ACC112 (cell line): ENCODE measurements at regions not wholly inside any gene's neighbourhood (a gene's known extent, or its start where the extent isn't known, plus 50 kb on each side); places are given as distances from the start of the nearest gene placed in this dataset.
"Not testable (repeated sequence)": the region's sequence is repeated elsewhere in the genome, so short reads cannot be mapped to it uniquely, and the experiment has no call there.

Source experiments
- H2AFZ ChIP-seq: fragments of 200-600 bp; sonication (generic); one replicate; pipeline ENCODE4 v1.6.0; 2017; ENCODE audit warnings: antibody characterized with exemption, low read length; ENCODE audit not compliant: unreplicated experiment
- H3K27ac ChIP-seq: fragments of 200-600 bp; sonication (generic); 2 replicates; pipeline ENCODE4 v1.5.1; 2014; ENCODE audit warnings: low read depth, mild to moderate bottlenecking, antibody characterized with exemption, low read length, moderate library complexity
- H3K27me3 ChIP-seq: fragments of 200-600 bp; sonication (generic); 2 replicates; pipeline ENCODE4 v1.6.1; 2014; ENCODE audit warnings: mild to moderate bottlenecking, antibody characterized with exemption, low read length, moderate library complexity, mixed read lengths; ENCODE audit not compliant: insufficient read depth
- H3K36me3 ChIP-seq: fragments of 200-600 bp; sonication (generic); 2 replicates; pipeline ENCODE4 v1.6.1; 2016; ENCODE audit warnings: mild to moderate bottlenecking, antibody characterized with exemption, low read length, moderate library complexity, mixed read lengths; ENCODE audit not compliant: insufficient read depth
- H3K4me1 ChIP-seq: fragments of 200-600 bp; sonication (generic); one replicate; pipeline ENCODE4 v1.6.1; 2016; ENCODE audit warnings: low read length, mixed read lengths; ENCODE audit not compliant: insufficient read depth, unreplicated experiment, control insufficient read depth
- H3K4me3 ChIP-seq: fragments of 200-600 bp; sonication (generic); 2 replicates; pipeline ENCODE4 v1.5.1; 2014; ENCODE audit warnings: mild to moderate bottlenecking, low read depth, low read length
- H3K79me2 ChIP-seq: fragments of 200-600 bp; sonication (generic); one replicate; pipeline ENCODE4 v1.6.0; 2016; ENCODE audit warnings: low read length; ENCODE audit not compliant: control insufficient read depth, unreplicated experiment, insufficient read depth

DNA sequence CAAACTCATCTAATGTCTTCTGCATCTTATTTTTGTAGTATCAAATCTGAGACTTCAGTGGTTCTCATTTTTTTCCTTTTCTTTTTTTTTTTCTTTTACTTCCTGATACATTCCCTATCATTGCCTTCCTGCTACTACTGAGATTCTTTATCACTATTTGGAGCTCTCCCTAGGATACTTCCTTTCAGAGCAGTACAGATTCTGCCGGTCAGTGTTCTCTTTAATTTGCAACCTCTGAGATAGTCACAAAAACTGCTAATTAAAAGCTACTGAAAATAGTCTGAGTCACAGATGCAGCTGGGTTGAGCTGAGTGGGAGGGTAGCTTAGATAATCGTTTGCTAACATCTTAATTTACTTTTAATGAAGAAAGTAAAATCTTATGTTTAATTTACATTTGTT lies 1279.7 kb downstream of the ARAP2 start:
- Histone ChIP-seq H3K79me2 (no peaks in the 10 kb centered on the region), H2AFZ (no peak overlapping the region), H3K4me3 (no peak overlapping the region), H3K36me3 (no peaks in the 10 kb centered on the region), H3K4me1 (no peaks in the 10 kb centered on the region), H3K27me3 (no peaks in the 10 kb centered on the region), H3K27ac (no peak overlapping the region)

DNA sequence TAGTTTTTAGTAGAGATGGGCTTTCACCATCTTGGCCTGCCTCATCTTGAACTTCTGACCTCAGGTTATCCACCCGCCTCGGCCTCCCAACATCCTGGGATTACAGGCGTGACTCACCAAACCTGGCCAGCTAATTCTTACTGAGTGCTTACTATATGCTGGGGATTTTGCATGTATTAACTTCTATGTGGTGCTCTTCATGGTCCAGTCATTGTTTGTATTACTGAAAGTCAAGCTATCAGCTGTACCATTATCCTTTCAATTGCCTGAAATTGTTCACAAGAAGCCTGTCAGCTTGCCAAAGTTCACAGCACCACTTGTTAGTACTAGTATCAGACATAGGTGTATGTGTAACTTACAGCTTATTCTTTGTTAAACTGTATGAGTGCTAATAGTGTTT lies 1272.1 kb downstream of the ARAP2 start:
- no peak overlapping the region for H3K27ac ChIP-seq
- H3K79me2 ChIP-seq = no peaks in the 10 kb centered on the region
- H3K36me3 ChIP-seq = no peaks in the 10 kb centered on the region
- no peaks in the 10 kb centered on the region for H3K4me1 ChIP-seq
- H3K4me3 ChIP-seq = no peak overlapping the region
- H2AFZ ChIP-seq = no peak overlapping the region
- H3K27me3 ChIP-seq = no peaks in the 10 kb centered on the region

DNA sequence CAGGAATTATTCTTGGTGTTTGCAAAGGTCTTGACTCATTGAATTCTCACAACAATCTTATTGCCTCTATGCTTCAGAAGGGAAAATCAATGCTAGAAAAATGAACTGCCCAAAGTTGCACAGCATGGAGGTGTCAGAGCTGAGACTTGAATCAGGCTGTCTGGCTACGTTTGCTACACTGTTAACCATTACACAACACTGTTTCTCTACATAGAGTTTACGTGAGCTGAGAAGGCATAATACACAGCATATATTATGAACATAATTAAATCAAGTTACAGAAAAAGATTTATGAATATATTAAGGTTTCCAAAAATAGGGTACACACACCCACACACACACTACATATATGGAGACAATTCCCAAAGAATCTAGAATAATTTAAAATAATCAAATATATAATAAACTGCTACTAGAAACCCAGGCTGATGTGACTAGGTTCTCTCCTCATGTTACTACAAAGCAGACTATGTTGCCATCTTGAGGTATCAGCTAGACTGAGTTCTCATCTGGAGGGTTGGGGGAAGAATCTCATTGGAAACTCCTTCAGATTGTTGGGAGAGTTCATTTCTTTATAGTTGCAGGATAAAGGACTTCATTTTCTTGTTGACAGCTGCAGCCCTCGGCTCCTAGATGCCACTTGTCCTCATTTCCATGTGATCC lies 1270.5 kb downstream of the ARAP2 start:
- Histone ChIP-seq H3K79me2 (no peaks in the 10 kb centered on the region), H3K36me3 (no peaks in the 10 kb centered on the region), H3K4me1 (no peaks in the 10 kb centered on the region), H3K27me3 (no peaks in the 10 kb centered on the region), H3K4me3 (no peak overlapping the region), H2AFZ (no peak overlapping the region), H3K27ac (no peak overlapping the region)

DNA sequence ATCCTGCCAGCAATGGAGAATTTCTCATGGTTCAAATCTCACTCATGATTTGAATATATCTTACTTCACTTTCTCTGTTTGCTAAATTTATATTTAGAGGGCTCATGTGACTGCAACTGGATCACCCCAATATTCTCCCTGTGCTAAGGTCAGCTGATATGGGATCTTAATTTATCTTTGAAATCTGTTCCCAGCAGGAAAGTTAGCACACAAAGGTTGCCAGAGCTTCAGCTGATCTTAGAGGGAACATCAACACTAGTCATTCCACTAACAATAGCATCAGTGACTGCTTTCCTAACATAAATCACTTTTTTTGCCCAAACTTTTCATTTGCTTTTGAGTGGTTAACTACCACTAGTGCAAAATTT lies 1270.0 kb downstream of the ARAP2 start:
- H2AFZ ChIP-seq = no peak overlapping the region
- no peaks in the 10 kb centered on the region for H3K36me3 ChIP-seq
- H3K79me2 ChIP-seq = no peaks in the 10 kb centered on the region
- no peak overlapping the region for H3K4me3 ChIP-seq
- H3K27me3 ChIP-seq = no peaks in the 10 kb centered on the region
- no peak overlapping the region for H3K27ac ChIP-seq
- H3K4me1 ChIP-seq = no peaks in the 10 kb centered on the region

DNA sequence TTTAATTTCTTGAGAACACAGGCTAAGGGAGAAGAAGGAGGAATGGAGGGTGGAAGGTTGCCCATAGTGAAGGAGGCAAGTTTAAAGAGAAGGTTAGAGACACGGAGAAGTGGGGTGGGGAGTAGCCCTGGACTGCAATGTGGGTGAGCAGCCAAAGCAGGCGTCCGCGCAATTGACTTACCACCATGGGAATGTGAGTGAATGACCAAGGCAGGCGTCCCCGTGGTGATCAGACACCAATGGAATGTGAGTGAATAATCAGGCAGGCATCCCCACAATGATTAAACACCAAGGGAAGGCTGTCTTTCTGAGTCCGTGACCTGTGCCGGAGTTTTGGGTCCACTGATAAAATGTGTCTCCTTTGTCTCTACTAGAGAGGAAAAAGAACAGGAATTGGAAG lies 1223.1 kb downstream of the ARAP2 start:
- H3K79me2 ChIP-seq, H3K36me3 ChIP-seq, H3K27ac ChIP-seq, H2AFZ ChIP-seq, H3K4me1 ChIP-seq, H3K4me3 ChIP-seq, H3K27me3 ChIP-seq: not testable (repeated sequence)

DNA sequence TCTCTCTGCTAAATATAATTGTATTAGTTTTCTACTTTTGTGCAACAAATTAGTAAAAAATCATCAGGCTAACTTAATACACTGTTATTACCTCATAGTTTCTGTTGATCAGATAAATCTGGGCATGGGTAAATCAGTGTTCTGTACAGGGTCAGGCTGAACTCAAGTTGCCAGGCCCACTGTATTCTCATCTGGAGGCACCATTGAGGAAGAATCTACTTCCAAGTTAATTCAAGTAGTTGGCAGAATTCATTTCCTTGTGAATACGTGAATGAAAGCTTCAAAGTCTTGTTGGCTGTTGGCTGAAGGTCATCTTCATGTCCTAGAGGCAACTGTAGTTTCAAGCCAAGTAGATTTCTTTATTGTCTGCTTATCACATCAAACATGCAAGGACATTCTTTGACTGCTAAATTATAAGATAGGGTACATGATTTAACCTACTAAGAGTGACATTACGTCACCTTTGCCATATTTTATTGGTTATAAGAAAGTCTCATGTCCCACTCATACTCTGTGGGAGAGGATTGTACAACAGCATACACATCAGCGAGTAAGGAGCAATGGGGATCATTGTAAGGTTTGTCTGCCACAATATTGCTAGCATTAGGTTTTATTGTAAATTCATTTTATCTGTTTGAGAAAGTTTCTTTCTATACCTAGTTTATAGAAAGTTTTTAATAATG lies 1219.0 kb downstream of the ARAP2 start:
- Histone ChIP-seq H3K4me1 (no peaks in the 10 kb centered on the region), H3K27me3 (no peaks in the 10 kb centered on the region), H2AFZ (no peak overlapping the region), H3K36me3 (no peaks in the 10 kb centered on the region), H3K27ac (no peak overlapping the region), H3K4me3 (no peak overlapping the region), H3K79me2 (no peaks in the 10 kb centered on the region)

DNA sequence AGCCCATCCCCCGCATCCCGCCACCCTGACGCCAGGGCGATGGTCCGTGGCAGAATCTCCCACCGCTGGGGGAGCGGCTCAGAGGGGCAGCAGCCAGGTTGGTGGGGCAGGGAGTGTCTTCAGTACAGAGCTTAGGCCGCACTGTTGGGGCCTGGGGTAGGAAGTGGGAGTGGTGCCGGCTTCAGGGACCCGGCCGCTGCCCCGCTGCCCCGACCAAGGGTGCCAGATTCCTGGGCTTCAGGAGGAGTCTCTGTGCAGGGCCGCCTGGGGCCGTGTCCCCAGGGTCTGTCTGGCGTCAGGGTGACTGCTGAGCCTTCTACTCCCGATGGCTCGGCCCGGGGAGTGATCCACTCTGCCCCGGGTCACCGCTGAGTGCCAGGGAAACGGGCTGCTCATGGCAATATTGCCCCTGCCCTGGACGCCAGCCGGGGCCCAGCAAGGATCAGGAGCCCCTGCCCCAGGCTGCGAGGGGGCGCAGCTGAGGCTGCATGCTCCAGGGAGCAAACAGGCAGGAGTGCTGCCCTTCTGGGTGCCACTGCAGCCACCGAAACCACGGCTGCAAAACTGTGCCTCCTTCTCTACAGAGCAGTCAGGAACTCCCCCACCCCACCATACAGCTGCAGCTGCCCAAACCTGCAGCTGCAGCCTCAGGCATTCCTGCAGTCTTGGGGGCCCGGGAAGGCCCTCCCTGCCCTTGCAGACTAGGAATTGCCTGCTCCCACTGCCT lies 1206.1 kb downstream of the ARAP2 start:
- H3K36me3 ChIP-seq = no peaks in the 10 kb centered on the region
- H3K4me3 ChIP-seq = no peak overlapping the region
- no peaks in the 10 kb centered on the region for H3K79me2 ChIP-seq
- H3K27me3 ChIP-seq = no peaks in the 10 kb centered on the region
- no peak overlapping the region for H2AFZ ChIP-seq
- no peaks in the 10 kb centered on the region for H3K4me1 ChIP-seq
- H3K27ac ChIP-seq = no peak overlapping the region

DNA sequence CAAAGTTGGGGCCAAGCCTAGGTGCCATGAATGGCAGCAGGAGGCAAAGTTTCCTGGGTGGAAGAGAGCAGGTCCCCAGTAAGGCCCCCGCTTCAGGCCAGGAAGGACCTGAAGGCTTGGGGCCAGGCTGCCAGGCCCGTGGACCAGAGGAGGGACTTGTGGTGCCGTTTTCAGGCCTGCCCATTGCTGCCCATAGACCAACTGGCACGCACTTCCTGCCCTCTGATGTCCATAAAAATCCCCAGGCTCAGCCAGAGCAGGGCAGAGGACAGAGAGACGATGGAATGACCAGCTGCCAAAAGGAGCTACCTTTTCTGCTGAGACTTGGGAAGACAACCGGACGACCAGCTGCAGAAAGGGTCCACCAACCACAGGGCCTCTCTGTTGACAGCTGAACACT lies 1205.5 kb downstream of the ARAP2 start:
- H3K27ac ChIP-seq = no peak overlapping the region
- no peaks in the 10 kb centered on the region for H3K36me3 ChIP-seq
- no peak overlapping the region for H3K4me3 ChIP-seq
- H2AFZ ChIP-seq = no peak overlapping the region
- no peaks in the 10 kb centered on the region for H3K4me1 ChIP-seq
- no peaks in the 10 kb centered on the region for H3K27me3 ChIP-seq
- H3K79me2 ChIP-seq = no peaks in the 10 kb centered on the region

DNA sequence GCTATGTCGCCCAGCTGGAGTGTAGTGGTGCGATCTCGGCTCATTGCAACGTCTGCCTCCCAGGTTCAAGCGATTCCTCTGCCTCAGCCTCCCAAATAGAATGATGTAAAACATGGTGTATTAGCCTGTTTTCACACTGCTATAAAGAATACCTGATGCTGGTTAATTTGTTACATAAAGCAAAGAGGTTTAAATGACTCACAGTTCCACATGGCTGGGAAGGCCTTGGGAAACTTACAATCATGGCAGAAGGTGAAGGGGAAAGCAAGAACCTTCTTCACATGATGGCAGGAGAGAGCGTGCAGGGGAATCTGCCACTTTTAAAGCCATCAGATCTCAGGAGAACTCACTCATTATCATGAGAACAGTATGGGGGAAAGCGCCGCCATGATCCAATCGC lies 1191.8 kb downstream of the ARAP2 start:
- H3K4me1 ChIP-seq = no peaks in the 10 kb centered on the region
- H3K27me3 ChIP-seq = no peaks in the 10 kb centered on the region
- no peak overlapping the region for H3K4me3 ChIP-seq
- no peak overlapping the region for H3K27ac ChIP-seq
- no peaks in the 10 kb centered on the region for H3K36me3 ChIP-seq
- H2AFZ ChIP-seq = no peak overlapping the region
- no peaks in the 10 kb centered on the region for H3K79me2 ChIP-seq

DNA sequence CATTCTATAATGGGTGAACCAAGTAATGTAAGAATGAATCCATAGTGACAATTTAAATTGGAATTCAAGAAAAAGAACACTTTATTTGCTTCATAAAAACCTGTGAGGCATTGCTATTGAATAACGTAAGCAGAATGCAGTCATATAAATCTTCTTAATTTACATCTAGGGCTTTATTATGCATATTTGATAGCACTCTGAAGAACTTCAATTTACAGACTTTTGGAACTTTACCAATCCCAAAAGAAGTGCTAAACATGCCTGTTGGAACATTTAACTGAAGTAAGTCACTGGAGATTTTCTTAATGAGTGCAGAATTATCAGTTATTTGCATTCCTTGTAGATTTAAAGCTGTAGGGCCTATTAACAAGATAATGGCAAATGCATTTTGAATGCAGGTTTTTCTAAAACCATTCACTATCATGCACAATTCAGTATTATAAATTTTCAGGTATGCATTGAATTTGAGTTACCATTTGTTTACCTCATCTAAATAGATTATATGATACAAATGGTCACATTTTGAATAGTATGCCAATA lies 1181.2 kb downstream of the ARAP2 start:
- H3K27ac ChIP-seq = no peak overlapping the region
- H3K4me1 ChIP-seq = no peaks in the 10 kb centered on the region
- H2AFZ ChIP-seq = no peak overlapping the region
- H3K4me3 ChIP-seq = no peak overlapping the region
- no peaks in the 10 kb centered on the region for H3K79me2 ChIP-seq
- H3K36me3 ChIP-seq = no peaks in the 10 kb centered on the region
- no peaks in the 10 kb centered on the region for H3K27me3 ChIP-seq

DNA sequence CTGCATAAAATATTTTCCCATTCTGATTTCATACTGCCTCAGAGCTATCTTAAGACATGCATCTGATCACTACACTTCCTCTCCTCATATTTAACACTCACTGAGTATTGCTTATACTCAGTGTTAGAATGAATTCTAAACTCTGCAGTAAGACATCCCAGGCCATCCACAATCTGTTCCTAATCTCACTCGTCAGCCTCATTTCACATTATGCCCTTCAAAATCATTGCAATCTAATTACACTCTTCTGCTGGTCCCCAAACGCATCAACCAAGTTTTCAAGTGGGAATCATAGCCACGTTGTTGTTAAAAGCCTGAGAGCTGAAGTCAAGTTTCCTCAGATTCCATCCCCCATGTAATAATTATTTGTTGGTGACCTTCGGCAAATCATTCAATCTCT lies 1177.9 kb downstream of the ARAP2 start:
- H2AFZ ChIP-seq = no peak overlapping the region
- H3K4me1 ChIP-seq = no peaks in the 10 kb centered on the region
- H3K4me3 ChIP-seq = no peak overlapping the region
- no peaks in the 10 kb centered on the region for H3K27me3 ChIP-seq
- H3K36me3 ChIP-seq = no peaks in the 10 kb centered on the region
- H3K79me2 ChIP-seq = no peaks in the 10 kb centered on the region
- no peak overlapping the region for H3K27ac ChIP-seq
